ENCODE measurements at regions not wholly inside any gene's neighbourhood (a gene's known extent, or its start where the extent isn't known, plus 50 kb on each side); places are given as distances from the start of the nearest gene placed in this dataset.

GRCh38 chr2:7841751-7842150 is 840.1 kb upstream of the ID2 start:
- in situ Hi-C loops (cut with MboI; ENCODE audit: low pct_ligation_motif_present in 1 of 4, low pct_unique_long_range_greater_than_20kb in 1 of 4, low sequenced_read_pairs in 3 of 4), result no loop called here
- WGBS, 2 donors (ENCODE audit: low coverage in 1 of 2), result 71 to 80% methylated on average over 1 to 2 of the region's 2 CpGs
- Histone ChIP-seq H3K36me3 (no peaks in the 10 kb centered on the region), H3K9me3 (no peaks in the 10 kb centered on the region), H3K4me3 (no peak overlapping the region), H3K27me3 (no peaks in the 10 kb centered on the region), H3K4me1 (no peaks in the 10 kb centered on the region), H3K27ac (no peak overlapping the region)
- intact Hi-C loops (cut with DNase I; ENCODE audit: low total_unique reads), result no loop called here
- no peak for DNase-seq
- TF ChIP-seq POLR2AphosphoS5 (IDR thresholded peaks at IDR 0.05), result no peak

- TF ChIP-seq POLR2AphosphoS5 (IDR thresholded peaks at IDR 0.05), result no peak
- TF ChIP-seq CTCF (IDR thresholded peaks at IDR 0.05), result no peak
- TF ChIP-seq EP300 (IDR thresholded peaks at IDR 0.05; ENCODE audit: low read depth), result no peak
- no peak for TF ChIP-seq POLR2A (IDR thresholded peaks at IDR 0.05)
- Histone ChIP-seq H3K9me3 (no peaks in the 10 kb centered on the region), H3K4me1 (peaks cover 0 to 4% (median 0%) of the 10 kb centered on the region in 4 donors), H3K4me3 (no peak overlapping the region), H3K36me3 (no peaks in the 10 kb centered on the region), H3K27me3 (no peaks in the 10 kb centered on the region), H3K27ac (no peak overlapping the region)
- intact Hi-C loops (cut with DNase I; ENCODE audit: low total_unique reads) (no loop called here), in situ Hi-C loops (cut with MboI; ENCODE audit: low pct_ligation_motif_present in 1 of 4, low pct_unique_long_range_greater_than_20kb in 1 of 4, low sequenced_read_pairs in 3 of 4) (no loop called here)
- WGBS, 2 donors (ENCODE audit: low coverage in 1 of 2), result 65 to 66% methylated on average over 5 to 9 of the region's 9 CpGs
- DNase-seq, result no peak
Measured at GRCh38 chr2:7844414-7844965, 837.4 kb upstream of the ID2 start.

GRCh38 chr2:7845332-7845731 is 836.5 kb upstream of the ID2 start:
- Histone ChIP-seq H3K4me1 (peaks cover 0 to 4% (median 0%) of the 10 kb centered on the region in 4 donors), H3K27me3 (no peaks in the 10 kb centered on the region), H3K27ac (no peak overlapping the region), H3K4me3 (no peak overlapping the region), H3K36me3 (no peaks in the 10 kb centered on the region), H3K9me3 (no peaks in the 10 kb centered on the region)
- in situ Hi-C loops (cut with MboI; ENCODE audit: low pct_ligation_motif_present in 1 of 4, low pct_unique_long_range_greater_than_20kb in 1 of 4, low sequenced_read_pairs in 3 of 4), result no loop called here
- intact Hi-C loops (cut with DNase I; ENCODE audit: low total_unique reads), result no loop called here
- TF ChIP-seq CTCF (IDR thresholded peaks at IDR 0.05) (no peak), EP300 (IDR thresholded peaks at IDR 0.05; ENCODE audit: low read depth) (no peak), POLR2A (IDR thresholded peaks at IDR 0.05) (no peak), POLR2AphosphoS5 (IDR thresholded peaks at IDR 0.05) (no peak)
- 64 to 69% methylated on average over 2 of the region's 2 CpGs for WGBS, 2 donors (ENCODE audit: low coverage in 1 of 2)
- DNase-seq, result no peak

GRCh38 chr2:7846607-7847006 is 835.2 kb upstream of the ID2 start:
- intact Hi-C loops (cut with DNase I; ENCODE audit: low total_unique reads), result no loop called here
- in situ Hi-C loops (cut with MboI; ENCODE audit: low pct_ligation_motif_present in 1 of 4, low pct_unique_long_range_greater_than_20kb in 1 of 4, low sequenced_read_pairs in 3 of 4), result no loop called here
- no peak overlapping the region for H3K27ac ChIP-seq
- peaks cover 0 to 4% (median 0%) of the 10 kb centered on the region in 4 donors for H3K4me1 ChIP-seq
- 84 to 100% methylated on average over 1 to 5 of the region's 5 CpGs for WGBS, 2 donors (ENCODE audit: low coverage in 1 of 2)
- TF ChIP-seq EP300 (IDR thresholded peaks at IDR 0.05; ENCODE audit: low read depth), result no peak
- TF ChIP-seq POLR2AphosphoS5 (IDR thresholded peaks at IDR 0.05), result no peak
- no peak for TF ChIP-seq CTCF (IDR thresholded peaks at IDR 0.05)
- no peak for TF ChIP-seq POLR2A (IDR thresholded peaks at IDR 0.05)
- no peak for DNase-seq
- no peaks in the 10 kb centered on the region for H3K27me3 ChIP-seq
- no peaks in the 10 kb centered on the region for H3K9me3 ChIP-seq
- H3K36me3 ChIP-seq, result no peaks in the 10 kb centered on the region
- no peak overlapping the region for H3K4me3 ChIP-seq

- no peaks in the 10 kb centered on the region for H3K27me3 ChIP-seq
- no peaks in the 10 kb centered on the region for H3K36me3 ChIP-seq
- no peak overlapping the region for H3K4me3 ChIP-seq
- in situ Hi-C loops (cut with MboI; ENCODE audit: low pct_ligation_motif_present in 1 of 4, low pct_unique_long_range_greater_than_20kb in 1 of 4, low sequenced_read_pairs in 3 of 4) (no loop called here), intact Hi-C loops (cut with DNase I; ENCODE audit: low total_unique reads) (no loop called here)
- no peak for DNase-seq
- H3K9me3 ChIP-seq, result no peaks in the 10 kb centered on the region
- TF ChIP-seq CTCF (IDR thresholded peaks at IDR 0.05) (no peak), EP300 (IDR thresholded peaks at IDR 0.05; ENCODE audit: low read depth) (no peak), POLR2AphosphoS5 (IDR thresholded peaks at IDR 0.05) (no peak), POLR2A (IDR thresholded peaks at IDR 0.05) (no peak)
- 50 to 84% methylated on average over 1 to 4 of the region's 4 CpGs for WGBS, 2 donors (ENCODE audit: low coverage in 1 of 2)
- peaks cover 0 to 4% (median 0%) of the 10 kb centered on the region in 4 donors for H3K4me1 ChIP-seq
- H3K27ac ChIP-seq, result peak overlapping the region in 1 of 4 donors; percentile 7
Measured at GRCh38 chr2:7847321-7847720, 834.5 kb upstream of the ID2 start.
